ENCODE measurements at regions not wholly inside any gene's neighbourhood (a gene's known extent, or its start where the extent isn't known, plus 50 kb on each side); places are given as distances from the start of the nearest gene placed in this dataset.
"Not testable (repeated sequence)": the region's sequence is repeated elsewhere in the genome, so short reads cannot be mapped to it uniquely, and the experiment has no call there.

DNA sequence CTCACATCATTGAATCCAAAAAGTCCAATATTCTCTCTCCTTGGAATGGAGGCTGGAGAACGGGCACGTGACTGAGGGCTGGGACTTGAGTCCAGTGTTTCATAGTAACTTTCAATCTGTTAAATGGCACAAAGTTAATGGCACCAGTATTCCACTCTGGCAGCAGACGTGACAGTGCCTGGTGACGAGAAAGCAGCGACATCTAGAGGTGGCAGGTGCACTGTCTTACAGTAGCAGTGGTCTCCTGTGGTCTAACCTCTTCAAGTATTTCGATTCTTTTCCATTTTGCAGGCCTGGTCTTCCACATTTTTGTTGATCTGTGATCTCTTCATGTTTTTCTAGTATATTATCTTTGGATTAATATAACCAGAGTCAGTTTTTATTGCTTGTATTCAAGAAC is 107.1 kb downstream of the OXSM start:
- no peak for DNase-seq

DNA sequence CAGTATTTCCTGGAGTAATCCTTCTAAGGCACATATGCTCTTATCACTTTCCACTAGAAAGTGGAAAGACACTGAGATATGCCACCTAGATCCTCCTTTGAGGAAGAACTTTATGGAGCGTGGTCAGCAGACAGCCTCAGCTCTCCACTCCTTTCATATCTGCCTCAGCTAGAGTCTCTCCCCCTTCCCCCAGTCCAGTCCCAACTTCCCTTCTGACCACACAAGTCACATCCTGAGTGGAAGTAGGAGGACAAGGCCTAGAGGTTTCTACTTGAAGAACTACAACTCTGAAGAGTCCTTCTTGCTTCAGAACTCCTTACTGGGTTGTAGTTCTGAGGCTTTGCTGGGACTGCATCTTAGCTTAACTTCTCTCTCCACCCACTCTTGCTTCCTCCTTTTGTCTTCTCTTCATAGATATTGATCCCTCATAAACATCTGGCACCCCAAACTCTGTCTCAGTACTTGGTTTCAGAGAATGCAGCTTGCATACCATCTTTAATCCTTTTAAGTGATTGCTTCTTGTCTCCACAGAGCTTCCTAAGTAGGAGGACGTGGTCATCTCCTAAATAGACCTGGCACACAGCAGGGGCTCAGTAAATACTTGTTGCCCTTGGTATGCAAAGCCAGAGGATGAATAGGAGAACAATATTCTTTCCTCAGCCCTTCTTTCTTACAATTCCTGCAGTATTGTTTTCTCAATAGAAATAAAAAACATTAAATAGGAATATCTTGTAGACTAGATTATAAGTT is 109.6 kb downstream of the OXSM start:
- DNase-seq = no peak

DNA sequence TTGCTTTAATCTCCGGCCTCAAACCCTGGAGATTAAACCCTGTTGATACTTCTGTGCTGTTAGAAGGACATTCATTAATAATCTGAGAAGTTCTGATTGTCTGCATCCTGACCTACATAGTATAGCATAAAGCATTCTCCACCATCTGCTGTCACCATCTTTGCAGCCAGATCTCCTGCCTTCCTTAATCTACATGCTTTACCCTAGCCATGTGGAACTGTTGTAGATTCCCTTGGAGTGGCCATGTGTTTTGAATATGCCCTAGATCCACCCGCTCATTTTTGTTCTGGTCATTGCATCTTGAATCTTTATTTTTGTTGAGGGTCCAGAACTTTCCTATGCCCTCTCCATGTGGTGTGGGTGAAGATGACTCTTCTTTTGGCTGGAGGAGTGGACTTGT is 110.3 kb downstream of the OXSM start:
- no peak for DNase-seq

DNA sequence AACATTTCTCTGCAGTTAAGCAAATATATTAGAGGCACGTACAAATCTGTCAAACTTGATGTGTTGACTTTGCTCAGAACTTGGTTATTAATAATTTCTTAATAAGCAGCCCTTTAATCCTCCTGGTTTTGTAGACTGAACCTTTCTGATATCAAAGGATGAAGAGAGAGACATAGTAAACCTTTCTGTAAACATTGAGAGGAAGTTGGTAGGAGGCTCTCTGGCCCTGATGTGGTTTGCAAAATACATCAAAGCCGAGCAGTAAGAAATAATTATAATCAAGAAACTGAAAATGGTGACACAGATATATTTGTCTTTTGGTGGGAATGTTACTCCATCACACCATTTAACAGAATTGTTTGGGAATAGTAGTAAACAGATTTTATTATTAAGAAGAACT is 111.9 kb downstream of the OXSM start:
- no peak for DNase-seq

DNA sequence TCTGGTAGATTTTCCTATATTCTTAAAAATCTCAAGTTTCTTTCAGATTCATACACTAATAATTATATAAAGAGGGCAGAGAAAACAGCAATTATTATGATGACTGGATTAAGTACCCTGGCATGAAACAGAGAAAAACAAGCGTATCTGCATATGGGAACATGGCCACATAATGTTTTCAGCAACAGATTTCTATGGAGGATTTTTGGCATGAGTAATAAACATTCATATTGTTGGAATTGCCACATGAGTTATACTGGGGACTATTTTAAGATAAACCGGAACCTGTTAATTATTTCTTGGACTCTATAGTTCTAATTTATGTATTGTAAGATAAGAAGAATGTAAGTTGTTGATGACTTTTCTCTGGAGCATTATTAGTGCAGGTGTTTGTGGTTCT is 112.7 kb downstream of the OXSM start:
- DNase-seq = no peak

DNA sequence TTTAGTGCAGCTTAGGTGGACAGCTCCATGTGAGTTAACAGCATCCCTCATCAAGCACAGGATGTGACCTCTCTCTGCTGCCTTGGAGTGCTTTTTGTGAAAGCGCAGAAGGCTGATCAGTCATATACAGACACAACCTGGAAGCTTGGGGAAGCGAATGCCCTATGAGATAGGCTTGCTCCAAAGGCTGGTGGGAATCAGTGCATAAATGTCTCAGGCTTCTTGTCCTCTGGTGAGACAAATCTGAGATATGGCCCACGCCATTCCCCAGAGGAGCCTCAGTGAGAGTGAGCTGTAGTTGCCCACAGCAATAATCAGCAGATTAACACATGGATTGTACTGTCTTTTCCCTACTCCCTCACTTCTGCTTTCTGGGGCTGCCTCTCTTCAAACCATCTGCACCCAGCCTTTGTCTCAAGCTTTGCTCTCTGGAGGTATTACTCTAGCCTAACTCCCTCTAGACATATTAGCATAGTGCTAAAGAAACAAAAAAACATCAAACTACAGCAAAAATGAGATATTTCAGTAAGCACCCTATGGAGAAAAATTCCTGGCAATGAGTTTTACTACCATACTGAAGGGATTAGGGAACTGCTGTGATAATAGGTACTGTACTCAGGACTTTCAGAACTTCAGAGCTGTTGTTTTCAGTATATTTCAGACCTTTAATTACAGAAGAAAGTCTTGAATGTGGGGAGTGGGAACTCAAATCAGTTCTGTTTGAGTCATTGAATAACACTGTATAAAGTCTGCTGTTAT is 113.7 kb downstream of the OXSM start:
- DNase-seq = no peak

DNA sequence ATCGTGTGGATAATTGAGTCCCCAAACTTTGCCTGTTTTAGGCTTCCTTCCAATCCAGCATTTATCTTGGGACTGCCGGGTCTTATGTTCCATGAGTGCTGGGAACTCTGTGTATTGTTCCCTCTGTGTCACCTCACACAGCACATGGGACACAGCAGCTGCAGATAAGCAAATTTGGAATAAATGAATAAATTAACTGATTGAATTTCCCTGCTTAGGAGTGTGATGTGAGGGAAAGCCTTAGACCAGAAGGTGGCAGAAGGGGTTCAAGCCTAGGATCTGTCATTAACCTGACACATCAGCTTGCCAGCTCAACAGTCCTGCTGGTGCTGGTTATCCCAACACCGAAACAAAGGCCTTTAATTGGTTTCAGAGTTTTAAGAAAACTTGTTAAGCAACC is 114.3 kb downstream of the OXSM start:
- no peak for DNase-seq

DNA sequence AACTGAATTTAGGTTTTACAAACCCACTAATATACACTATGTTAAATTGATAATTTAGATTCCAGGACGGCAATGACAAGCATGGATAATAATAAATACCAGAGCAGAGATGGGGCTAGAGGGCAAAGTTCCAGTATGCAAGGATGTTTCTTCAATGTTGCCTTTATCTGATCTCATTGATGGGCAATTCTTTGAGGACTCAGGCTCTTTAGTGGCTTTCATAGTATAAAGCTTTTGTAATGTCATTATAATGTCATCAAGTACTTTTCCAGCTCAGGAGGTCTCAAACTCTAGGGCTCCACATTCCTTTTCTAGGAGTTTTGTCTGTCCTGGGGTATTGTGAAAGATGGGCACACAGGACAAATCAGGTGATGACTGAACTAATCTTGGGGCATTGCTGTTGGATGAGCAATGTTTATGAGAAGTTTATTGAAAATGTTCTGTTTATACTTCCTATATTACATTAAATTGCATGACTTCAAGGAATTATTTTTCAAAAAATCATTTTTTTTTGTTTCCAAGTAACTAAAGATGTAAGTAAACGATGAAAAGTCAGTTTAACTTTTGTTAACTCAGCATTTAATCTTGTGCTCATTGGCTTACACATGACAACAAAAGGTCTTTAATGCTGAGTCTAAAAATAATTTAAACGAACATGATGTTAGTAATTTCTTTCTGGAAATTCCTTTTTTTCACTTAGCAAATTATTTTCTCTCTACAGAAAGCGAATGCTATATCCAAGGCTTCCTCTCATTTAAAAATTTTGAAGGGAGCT is 116.4 kb downstream of the OXSM start:
- no peak for DNase-seq

DNA sequence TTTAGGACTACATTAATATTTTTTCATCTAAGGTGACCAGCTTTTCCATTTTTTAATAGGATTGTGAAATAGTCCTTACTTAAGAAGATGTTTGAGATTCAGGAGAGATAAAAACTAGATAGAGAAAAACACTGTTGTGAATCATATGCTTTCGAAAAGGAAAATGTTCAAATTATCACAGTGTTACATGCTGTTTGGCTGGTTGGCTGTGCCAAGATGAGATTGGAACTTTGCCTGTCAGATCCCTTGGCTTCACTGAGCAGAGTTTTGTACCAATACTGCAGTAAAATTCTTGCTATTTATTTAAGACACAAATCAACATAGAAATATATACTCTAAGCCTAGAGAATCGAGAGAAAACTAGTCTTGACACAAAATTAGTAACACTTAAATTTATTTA is 117.2 kb downstream of the OXSM start:
- no peak for DNase-seq

DNA sequence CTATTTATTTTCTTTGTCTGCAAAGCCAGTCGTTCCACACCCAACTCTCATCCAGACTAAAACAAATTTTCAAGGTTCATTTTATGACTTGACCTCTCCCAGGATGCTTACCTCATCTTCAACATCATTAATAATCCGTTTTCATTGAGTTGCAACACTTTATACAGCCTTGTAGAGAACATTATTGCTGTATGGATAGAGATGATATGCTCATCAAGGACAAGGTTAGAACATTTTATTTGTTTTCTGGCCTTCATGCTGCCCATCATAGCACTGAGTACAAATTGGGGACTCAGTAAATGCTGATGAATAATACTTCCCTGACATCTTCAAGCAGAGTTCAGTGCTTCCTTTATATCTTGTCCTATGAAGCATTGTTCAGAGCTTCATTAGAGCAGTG is 120.2 kb downstream of the OXSM start:
- DNase-seq = no peak

DNA sequence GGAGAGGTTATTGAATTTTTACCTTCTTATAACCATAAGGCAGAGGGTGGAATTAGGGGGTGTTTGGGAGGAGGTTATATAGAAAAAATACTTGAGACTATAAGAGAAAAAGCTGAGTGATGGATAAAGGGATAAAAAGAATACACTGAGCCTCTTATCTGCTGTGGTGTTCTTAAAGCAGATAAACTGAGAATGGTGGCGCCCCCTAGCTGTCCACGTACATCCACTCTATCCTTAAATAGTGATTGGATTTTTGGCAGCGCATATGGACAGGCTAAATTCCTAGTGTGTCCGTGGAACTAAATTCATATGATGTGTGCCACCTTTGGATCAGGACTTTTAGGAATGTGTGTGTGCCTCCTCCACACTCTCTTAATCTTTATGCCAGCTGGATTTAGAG is 121.1 kb downstream of the OXSM start:
- no peak for DNase-seq

DNA sequence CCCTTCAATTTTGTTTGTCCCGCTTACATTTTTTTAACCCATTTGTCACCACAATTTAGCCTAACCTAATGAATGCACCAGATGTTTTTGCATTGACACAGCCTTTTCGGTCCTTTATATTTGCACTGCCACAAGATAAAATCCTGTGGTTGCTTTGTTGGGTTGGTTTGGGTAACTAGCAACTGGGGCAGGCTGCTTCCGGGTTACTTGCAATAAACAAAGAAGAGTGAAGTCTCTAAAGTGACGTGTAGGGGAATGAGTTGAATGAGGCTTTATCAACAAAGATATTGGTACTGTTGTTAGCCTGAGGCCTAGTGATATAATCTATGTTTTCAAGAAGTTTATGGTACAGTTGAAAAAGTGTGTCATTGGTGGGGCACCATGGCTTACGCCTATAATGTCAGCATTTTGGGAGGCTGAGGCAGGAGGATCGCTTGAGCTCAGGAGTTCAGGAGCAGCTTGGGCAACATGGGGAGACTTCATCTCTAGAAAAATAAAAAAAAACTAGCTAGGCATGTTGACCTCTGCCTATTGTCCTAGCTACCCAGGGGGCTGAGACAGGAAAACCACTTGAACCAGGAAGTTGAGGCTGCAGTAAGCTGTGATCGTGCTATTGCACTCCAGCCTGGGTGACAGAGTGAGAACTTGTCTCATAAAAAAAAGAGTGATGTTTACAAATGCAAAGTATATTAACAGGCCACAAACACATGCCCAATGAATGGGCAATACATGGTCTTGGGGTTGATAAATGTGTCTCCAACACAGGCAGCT is 121.8 kb downstream of the OXSM start:
- DNase-seq = no peak

DNA sequence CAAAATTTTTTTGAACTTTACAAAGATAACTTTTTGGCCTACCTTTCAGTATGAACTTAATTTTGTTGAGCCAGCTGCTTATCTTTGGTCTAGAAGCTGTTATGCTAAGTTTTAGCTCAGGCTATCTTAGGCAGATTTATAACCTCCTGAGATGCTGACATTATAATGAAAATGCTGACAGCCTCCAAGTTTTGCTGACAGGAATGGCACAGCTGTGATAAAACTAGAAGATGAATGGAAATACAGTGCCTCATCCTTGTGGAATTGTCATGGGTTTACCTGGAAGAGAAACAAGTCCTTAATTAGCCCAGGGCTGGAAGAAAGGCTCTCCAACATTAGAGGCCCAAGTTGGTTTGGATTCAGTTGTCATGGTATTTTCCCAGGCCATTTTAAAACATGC is 123.3 kb downstream of the OXSM start:
- no peak for DNase-seq

DNA sequence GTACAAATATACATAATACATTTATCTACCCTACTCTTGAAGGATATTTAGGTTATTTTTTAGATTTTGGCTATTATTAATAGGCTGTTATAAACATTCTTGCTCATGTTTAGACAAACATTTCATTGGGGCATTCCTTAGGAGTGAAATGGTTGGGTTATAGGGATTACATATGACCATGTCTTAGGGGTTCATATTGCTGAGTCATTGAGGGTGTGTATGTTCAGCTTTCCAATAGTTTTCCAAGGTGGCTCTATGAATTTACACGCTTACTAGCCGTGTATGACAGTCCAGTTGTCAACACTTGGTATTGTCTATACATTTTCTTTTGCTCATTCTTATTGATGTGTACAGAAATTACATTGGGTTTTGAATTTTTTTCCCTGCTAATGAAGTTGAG is 125.8 kb downstream of the OXSM start:
- DNase-seq = no peak

DNA sequence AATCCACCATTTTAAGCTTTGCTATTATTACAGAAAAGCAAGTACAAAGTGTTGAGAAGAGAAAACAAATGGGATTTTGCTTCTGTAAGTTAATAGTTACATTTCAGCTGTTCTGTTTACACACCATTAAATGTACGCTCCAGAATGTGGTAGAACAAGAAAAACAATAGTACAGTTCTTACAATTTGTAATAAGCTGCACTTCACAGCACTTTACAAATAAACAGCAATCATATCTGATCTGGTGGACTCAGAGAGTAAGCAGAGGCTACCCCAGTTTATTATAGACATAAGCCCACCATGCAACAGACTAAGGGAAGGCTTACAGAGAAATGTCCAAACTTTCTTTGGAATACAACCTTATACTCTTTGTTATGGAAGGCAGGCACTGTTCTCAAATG is 126.4 kb downstream of the OXSM start:
- no peak for DNase-seq

DNA sequence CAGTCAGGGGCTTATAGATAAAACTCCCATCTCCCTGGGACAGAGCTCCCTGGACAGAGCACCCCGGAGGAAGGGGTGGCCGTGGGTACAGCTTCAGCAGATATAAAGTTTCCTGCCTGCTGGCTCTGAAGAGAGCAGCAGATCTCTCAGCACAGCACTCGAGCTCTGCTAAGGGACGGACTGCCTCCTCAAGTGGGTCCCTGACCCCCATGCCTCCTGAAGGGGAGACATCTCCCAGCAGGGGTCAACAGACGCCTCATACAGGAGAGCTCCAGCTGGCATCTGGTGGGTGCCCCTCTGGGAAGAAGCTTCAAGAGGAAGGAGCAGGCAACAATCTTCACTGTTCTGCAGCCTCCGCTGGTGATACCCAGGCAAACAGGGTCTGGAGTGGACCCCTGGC is 142.1 kb downstream of the OXSM start:
- DNase-seq = not testable (repeated sequence)

DNA sequence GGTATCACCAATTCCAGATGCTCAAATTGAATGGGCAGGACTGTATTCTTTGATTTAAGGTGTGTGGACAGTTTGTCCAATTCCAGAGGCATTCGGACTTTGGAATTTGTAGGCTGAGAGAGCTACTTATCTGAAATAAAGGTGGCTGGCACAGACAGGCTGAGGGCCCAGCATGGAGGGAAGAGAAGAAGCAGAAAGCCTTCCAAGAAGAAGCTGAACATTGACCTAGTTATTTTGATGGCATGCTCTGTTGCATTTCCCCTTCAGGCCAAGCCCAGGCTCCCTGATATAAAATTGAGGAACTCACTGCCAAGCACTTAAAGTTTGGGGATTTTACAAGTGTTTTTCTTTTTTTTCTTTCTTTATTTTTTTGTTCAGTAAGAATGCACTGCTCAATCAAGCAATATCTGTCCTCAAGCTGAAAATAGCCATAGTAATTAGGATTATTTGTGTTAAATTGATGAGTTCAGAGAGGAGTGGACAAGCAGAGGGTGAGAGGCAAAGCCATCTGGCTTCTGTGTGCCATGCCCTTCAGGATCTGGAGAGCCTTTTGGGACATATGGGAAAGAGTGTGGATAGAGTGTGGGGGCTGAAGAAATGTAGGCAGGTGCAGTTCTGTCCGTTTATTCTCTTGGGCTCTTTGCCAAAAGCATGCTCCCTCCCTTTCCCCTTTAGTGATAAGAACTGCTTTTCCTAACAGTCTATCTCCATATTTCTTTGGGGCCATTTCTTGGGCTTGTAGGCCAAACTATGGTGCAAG is 148.9 kb downstream of the OXSM start:
- DNase-seq = no peak

DNA sequence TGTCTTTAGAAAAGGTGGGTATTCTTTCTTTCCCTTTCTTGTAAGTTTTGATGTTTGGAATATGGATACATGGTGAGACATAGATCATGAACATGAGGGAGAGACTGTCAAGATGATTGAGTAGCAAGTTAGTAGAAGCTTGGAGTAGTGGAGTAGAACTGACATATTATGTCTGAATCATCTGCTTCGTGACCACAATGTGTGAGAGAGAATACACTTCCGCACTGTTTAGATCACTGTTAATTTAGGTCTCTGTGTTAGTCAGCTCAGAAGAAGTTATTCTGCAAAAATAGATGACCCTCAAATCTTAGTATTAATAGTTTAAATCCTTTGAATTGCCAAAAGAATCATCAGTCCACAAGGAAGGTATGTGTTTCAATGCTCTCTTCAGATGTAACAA is 151.0 kb downstream of the OXSM start:
- no peak for DNase-seq

DNA sequence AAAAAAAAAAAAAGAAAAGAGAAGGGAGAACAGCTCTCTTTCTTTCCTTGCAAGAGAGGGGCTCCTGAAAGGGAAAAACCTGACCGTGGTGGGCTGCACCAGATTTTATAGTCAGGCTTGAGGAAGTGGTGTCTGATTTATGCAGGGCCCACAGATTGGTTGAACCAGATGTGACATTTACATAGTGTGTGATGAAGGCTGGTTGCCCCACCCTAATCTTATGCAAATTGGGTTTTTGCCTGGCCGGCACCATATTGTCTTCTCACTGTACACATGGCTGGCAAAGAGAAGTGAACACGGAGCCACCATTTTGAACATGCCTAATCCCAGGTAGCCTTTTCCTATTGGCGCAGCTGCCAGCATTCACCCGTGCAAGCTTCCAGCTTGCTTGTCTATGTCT is 154.4 kb downstream of the OXSM start:
- DNase-seq = no peak

DNA sequence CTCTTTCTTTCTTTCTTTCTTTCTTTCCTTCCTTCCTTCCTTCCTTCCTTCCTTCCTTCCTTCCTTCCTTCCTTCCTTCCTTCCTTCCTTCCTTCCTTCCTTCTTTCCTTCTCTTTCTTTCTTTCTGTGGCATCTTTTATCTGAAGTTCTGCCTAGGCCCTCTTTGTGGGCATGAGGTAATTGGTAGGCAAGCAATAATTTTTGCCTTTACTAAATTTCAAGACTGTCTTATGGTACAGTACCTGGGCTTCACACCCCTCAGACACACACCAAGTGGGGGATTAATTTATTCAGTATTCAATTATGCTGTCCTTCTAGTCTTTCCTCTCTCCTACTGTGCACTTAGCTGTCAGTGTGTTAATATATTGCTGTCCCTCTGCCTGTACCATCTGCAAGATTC is 155.5 kb downstream of the OXSM start:
- DNase-seq = no peak

DNA sequence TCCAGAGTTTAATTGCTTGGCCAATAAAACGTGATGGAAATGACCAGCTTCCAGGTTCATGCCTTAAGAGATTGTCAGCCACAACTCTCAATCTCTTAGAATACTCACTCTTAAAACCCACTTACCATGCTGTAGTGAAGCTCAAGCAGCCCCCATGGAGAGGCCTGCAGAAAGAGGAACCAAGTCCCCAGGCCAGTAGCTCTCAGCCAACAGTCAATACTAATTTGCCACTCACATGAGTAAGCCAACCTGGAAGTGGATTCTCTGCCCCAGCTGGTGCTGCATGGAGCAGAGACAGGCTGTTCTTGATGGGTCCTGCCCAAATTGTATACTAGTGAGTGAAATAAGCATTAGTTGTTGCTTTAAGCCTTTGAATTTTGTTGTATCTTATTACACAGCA is 155.9 kb downstream of the OXSM start:
- DNase-seq = peak; percentile 4

DNA sequence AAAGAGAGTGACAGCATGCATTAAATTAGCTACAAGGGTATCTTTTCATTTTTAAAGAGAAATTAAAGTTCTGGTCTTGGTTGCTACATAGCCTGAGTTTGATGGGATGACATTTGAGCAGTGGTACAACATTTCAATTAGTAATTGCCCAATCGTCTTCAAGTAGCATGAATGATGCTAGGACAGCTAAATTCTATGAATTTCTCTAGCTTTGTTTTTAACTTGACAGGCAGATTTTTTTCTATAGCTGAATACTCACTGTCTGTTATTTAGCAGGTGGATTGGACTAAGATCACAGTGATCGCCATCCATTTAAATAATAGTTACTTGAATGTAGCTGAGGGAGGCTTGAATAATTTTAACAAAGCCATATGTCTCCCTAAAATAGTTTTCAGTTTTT is 162.2 kb downstream of the OXSM start:
- no peak for DNase-seq
